Adrenal gland (tissue), 5 donors: ENCODE measurements at regions not wholly inside any gene's neighbourhood (a gene's known extent, or its start where the extent isn't known, plus 50 kb on each side); places are given as distances from the start of the nearest gene placed in this dataset.

Experiments
- CTCF ChIP-seq, 6 experiments: fragments of 450-650 bp in 4 of 6; fragments of 200-600 bp in 2 of 6; sonication (generic) in 1 of 6; IDR thresholded peaks; 1 replicate in 5 of 6; 2 replicates in 1 of 6; pipeline versions ENCODE4 v1.5.1 to v1.8.0; 2016 to 2021; ENCODE audit warnings: antibody characterized with exemption in 6 of 6, mild to moderate bottlenecking in 2 of 6, moderate library complexity in 1 of 6
- POLR2A ChIP-seq, 2 donors: fragments of 450-650 bp; IDR thresholded peaks; one replicate each; pipeline ENCODE4 v1.6.1; 2017; ENCODE audit warnings: antibody characterized with exemption in 2 of 2, mild to moderate bottlenecking in 2 of 2, moderate library complexity in 1 of 2
- donor health status: DM: no; HTN: no; CAD: no.

- TF ChIP-seq CTCF (IDR thresholded peaks at IDR 0.05) (no peak), POLR2A (IDR thresholded peaks at IDR 0.05) (no peak)
Observed at GRCh38 chr3:150243466-150243865, 164.6 kb upstream of the TSC22D2 start.
